ENCODE measurements at regions not wholly inside any gene's neighbourhood (a gene's known extent, or its start where the extent isn't known, plus 50 kb on each side); places are given as distances from the start of the nearest gene placed in this dataset.

- DNase-seq (ENCODE audit: low read depth), result peak; percentile 47
Observed at GRCh38 chr10:88131511-88132139, 268.2 kb downstream of the PTEN start.

GRCh38 chr10:88136712-88137111 lies 273.3 kb downstream of the PTEN start:
- no peak for DNase-seq (ENCODE audit: low read depth)

- DNase-seq (ENCODE audit: low read depth), result no peak
Observed at GRCh38 chr10:88138319-88138848, 275.0 kb downstream of the PTEN start.

GRCh38 chr10:88147000-88147798 lies 283.8 kb downstream of the PTEN start:
- DNase-seq (ENCODE audit: low read depth), result no peak

- DNase-seq (ENCODE audit: low read depth), result peak; percentile 61
Observed at GRCh38 chr10:88149906-88150305, 286.5 kb downstream of the PTEN start.

- DNase-seq (ENCODE audit: low read depth), result peak; percentile 86
Observed at GRCh38 chr10:88150339-88150738, 286.9 kb downstream of the PTEN start.

- DNase-seq (ENCODE audit: low read depth), result peak; percentile 100
Observed at GRCh38 chr10:88152728-88153133, 289.3 kb downstream of the PTEN start.

- peak; percentile 89 for DNase-seq (ENCODE audit: low read depth)
Observed at GRCh38 chr10:88154596-88155250, 291.3 kb downstream of the PTEN start.

GRCh38 chr10:88156341-88156740 lies 292.9 kb downstream of the PTEN start:
- DNase-seq (ENCODE audit: low read depth), result peak; percentile 95

GRCh38 chr10:88157981-88158465 lies 294.6 kb downstream of the PTEN start:
- peak; percentile 93 for DNase-seq (ENCODE audit: low read depth)

- peak; percentile 20 for DNase-seq (ENCODE audit: low read depth)
Observed at GRCh38 chr10:88158526-88159122, 295.2 kb downstream of the PTEN start.

- no peak for DNase-seq (ENCODE audit: low read depth)
Observed at GRCh38 chr10:88159127-88159829, 295.9 kb downstream of the PTEN start.

GRCh38 chr10:88161070-88161469 lies 297.6 kb downstream of the PTEN start:
- no peak for DNase-seq (ENCODE audit: low read depth)

GRCh38 chr10:88161756-88162155 lies 298.3 kb downstream of the PTEN start:
- no peak for DNase-seq (ENCODE audit: low read depth)

GRCh38 chr10:88162852-88163251 lies 299.4 kb downstream of the PTEN start:
- DNase-seq (ENCODE audit: low read depth), result no peak

GRCh38 chr10:88163572-88163971 lies 300.1 kb downstream of the PTEN start:
- DNase-seq (ENCODE audit: low read depth), result no peak

GRCh38 chr10:88164471-88164870 lies 301.0 kb downstream of the PTEN start:
- no peak for DNase-seq (ENCODE audit: low read depth)

GRCh38 chr10:88165849-88166271 lies 302.4 kb downstream of the PTEN start:
- peak; percentile 89 for DNase-seq (ENCODE audit: low read depth)

- peak; percentile 50 for DNase-seq (ENCODE audit: low read depth)
Observed at GRCh38 chr10:88168171-88169036, 305.0 kb downstream of the PTEN start.

GRCh38 chr10:88169037-88169319 lies 305.6 kb downstream of the PTEN start:
- DNase-seq (ENCODE audit: low read depth), result no peak

GRCh38 chr10:88170628-88171027 lies 307.2 kb downstream of the PTEN start:
- no peak for DNase-seq (ENCODE audit: low read depth)
